ENCODE measurements at regions not wholly inside any gene's neighbourhood (a gene's known extent, or its start where the extent isn't known, plus 50 kb on each side); places are given as distances from the start of the nearest gene placed in this dataset.

DNA sequence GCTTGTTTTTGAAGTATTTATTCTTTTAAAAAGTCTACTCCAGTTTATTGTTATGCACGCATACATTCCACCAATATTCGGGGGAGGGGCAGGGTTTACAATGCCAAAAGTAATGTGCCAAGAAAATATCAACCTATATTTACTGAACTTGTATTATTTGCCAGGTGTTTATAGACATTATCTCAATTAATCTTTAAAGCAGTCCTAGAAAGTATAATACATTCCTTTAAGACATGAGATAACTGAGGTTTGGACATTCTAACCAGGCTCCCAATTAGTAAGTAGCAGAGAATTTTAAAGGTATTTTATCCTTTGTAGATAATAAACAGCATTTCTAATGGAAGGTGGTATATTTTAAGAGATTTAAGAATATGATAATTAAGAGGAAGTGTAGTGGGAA, 124.5 kb upstream of the LRIG3 start:
- DNase-seq (ENCODE audit: low spot score): no peak

- DNase-seq (ENCODE audit: low spot score): no peak
Observed at GRCh38 chr12:59041241-59042121, 121.2 kb upstream of the LRIG3 start.

DNA sequence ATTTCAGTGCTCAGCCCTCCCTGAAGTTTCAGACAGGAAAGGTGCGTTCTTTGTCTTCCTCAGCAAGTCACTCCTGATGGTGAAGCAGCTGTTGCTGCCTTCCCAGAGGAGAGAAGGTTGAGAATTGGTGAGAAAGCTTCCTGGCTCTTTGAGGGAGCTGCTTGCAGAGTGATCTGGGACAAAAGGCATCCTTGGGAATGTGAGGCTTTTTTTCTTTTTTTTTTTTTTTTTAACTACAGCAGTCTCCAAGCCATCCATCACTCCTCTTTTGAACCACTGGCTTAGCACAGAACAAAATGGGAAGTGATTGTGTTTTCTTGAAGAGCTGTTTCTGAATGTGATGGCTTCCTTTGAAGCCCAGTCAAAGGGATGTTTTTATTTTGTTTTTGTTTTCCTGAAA, 120.4 kb upstream of the LRIG3 start:
- DNase-seq (ENCODE audit: low spot score): no peak

DNA sequence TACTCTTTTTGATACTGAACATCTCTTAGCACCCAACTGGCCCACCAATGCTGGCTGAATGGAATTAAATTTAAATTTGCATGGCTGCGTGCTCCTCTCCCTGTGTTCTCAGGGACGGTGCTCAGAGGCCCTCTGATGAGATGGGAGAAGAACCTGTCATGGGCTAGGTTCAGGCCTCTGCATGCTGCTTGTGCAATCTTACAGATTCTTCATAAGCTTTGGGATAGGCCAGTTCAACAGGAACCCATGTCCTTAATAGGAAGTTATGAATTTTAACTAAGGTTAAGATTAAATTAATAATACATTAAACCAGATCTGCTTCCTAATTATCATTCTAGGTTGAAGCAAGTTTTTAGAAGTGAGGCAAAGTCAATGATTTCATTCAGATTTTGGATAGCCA, 119.7 kb upstream of the LRIG3 start:
- DNase-seq (ENCODE audit: low spot score): no peak

- no peak for DNase-seq (ENCODE audit: low spot score)
Observed at GRCh38 chr12:59039005-59039404, 118.7 kb upstream of the LRIG3 start.

DNA sequence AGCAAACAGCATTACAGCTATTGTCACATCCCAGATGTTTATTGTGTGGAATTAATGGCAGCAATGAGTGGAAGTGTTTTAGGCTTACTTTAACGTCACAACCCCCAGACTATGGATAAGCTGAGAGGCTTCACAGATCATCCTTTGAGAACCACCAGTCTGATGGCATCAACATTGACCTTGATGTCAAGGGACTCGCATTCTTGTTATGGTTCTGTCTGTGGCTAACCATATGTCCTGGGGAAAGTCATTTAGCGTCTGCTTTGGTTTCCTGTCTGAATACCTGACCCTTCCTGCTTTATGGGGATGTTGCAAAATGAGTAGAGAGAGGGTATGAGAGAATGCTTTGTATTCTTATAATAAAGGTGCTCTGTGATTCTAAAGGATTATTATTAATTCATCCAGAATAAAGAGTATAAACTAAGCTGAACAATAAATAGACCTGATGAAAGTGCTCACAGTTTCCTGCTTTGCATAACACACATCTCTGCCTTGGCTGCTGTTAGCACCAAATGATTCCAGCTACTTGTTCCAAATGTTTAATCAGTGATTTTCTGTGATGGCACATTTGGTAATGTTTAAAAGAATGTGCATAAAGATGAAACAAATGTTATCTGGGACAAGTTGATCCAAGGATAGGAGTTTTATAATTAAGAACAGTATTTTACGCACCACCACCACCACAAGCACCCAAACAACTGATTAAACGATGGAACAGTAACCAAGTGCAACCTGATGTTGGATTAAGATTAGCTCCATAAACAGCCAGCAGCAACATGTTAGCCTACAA, 116.9 kb upstream of the LRIG3 start:
- no peak for DNase-seq (ENCODE audit: low spot score)

GRCh38 chr12:59036347-59036746, 116.0 kb upstream of the LRIG3 start:
- no peak for DNase-seq (ENCODE audit: low spot score)

GRCh38 chr12:59031313-59031712, 111.0 kb upstream of the LRIG3 start:
- no peak for DNase-seq (ENCODE audit: low spot score)

- DNase-seq (ENCODE audit: low spot score): no peak
Observed at GRCh38 chr12:59030415-59030814, 110.1 kb upstream of the LRIG3 start.

DNA sequence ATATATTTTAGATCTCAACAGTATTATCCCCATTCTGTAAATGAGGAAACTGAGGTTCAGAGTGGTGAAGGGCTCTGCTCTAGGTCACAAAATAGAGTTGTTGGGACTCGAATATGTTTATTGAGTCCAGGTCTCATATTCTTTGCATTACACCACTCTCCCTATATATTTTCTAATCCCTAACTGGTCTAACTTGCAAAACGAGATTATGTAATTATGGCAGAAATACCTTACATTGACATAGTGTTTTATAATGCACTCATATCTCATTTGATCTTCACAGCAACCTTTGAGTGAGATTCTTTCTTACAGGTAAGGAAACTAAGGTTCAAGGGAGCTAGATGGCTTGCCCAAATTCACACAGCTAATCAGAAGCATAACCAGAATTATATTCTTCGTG, 106.9 kb upstream of the LRIG3 start:
- no peak for DNase-seq (ENCODE audit: low spot score)

- DNase-seq (ENCODE audit: low spot score): no peak
Observed at GRCh38 chr12:59023861-59024424, 103.6 kb upstream of the LRIG3 start.

GRCh38 chr12:59020073-59020946, 100.0 kb upstream of the LRIG3 start:
- no peak for DNase-seq (ENCODE audit: low spot score)

DNA sequence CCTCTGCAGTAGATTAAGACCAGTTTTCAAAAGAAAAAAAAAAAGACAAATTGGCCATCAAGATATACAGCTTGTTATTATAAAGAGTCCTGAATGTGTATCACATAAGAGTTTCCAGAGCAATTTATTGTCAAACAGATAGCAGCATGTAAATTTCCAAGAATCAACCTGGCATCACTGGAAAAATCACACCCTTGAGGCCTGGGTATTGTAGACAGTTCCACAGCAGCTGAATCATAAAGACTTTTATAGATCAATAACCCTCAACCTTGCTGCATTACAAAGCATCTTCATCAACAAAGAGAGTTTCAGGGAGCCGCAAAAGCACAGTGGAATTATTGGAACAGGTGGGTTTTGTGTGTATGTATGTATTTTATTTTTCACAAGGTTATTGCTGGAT, 94.6 kb upstream of the LRIG3 start:
- DNase-seq (ENCODE audit: low spot score): no peak

DNA sequence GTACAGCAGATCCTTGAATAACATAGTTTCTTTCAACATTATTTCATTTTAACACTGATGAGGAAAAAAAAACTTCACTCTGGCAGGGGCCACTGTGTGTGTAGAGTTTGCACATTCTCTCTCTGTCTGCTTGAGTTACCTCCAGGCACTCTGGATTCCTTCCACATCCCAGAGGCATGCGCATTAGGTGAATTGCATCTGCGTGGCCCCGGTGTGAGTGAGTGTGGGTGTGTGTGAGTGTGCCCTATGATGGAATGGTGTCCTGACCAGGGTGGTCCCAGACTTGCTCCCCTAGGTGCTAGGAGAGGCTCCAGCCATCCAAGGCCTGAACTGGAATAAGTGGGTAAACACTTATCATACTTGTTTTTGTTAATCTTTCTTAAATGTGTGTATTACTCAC, 90.6 kb upstream of the LRIG3 start:
- DNase-seq (ENCODE audit: low spot score): no peak

DNA sequence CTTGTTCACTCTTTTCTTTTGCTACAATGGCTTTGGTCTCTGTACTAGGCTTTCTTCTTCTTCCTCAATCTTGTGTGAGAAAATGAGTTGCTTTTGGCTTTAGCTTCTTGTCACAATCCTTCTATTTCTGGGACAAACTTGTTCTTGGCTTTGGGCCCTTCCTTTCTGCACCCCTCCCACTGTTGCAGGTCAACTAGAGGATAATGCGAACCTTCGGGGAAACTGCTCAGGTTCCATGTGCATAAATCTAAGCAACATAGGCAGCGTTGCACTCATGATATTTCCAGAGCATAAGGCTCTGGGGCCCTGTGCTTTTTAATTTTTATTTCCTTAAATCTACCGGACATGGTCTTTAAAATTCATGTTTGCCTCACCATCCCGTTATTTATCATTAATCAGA, 89.8 kb upstream of the LRIG3 start:
- DNase-seq (ENCODE audit: low spot score): no peak

GRCh38 chr12:59007620-59008019, 87.3 kb upstream of the LRIG3 start:
- no peak for DNase-seq (ENCODE audit: low spot score)

DNA sequence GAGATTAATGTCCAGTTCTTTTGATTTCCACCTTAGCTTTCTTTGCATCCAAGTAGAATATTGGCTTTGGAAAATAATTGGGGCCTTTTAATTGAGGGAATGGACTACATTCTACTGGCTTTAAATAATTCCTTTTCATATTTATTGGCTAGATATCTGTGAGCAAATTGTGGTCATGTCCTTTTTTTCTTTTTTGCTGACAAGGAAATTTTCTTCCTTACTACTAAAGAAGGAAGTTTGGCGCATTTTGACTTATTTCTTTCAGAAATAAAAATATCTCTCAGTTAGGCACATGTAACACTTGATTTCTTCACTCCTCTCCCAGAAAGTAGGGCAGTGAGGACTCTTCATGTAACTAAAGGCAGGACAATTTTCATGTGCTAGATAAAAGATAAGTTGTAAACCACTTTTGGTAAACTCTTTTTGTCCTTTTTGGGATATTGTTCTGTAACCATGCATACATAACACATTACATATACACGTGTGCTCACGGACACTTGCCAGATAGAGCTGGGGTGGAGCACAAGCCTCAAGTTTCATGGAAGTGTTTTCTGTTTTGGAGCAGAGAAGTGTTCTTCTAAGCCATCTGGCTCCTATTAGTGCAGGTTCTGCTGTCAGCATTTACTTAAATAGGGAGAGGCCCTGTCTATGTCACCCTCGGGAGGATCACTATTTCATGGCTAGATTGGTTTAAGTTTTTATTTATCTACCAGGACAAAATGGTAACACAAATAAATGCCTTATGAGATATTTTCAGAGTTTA, 85.1 kb upstream of the LRIG3 start:
- DNase-seq (ENCODE audit: low spot score): no peak

DNA sequence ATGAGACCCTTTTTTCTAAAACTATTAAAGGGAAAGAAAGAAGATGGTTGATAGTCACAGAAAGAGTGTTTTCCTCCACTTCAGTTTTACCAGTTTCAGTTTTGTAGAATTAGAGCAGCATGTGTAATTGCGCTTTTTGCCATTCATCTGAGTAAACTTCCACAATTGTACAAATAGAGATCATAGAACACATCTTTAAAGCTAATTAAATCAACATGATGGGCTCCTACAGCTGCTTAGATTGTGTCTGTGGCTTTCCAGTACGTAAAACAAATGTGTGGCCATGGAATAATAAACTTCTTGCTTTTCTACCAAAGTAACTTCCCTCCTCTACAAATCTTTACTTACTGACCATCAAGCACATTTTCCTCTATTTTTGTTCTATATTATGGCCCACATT, 84.2 kb upstream of the LRIG3 start:
- DNase-seq (ENCODE audit: low spot score): no peak

DNA sequence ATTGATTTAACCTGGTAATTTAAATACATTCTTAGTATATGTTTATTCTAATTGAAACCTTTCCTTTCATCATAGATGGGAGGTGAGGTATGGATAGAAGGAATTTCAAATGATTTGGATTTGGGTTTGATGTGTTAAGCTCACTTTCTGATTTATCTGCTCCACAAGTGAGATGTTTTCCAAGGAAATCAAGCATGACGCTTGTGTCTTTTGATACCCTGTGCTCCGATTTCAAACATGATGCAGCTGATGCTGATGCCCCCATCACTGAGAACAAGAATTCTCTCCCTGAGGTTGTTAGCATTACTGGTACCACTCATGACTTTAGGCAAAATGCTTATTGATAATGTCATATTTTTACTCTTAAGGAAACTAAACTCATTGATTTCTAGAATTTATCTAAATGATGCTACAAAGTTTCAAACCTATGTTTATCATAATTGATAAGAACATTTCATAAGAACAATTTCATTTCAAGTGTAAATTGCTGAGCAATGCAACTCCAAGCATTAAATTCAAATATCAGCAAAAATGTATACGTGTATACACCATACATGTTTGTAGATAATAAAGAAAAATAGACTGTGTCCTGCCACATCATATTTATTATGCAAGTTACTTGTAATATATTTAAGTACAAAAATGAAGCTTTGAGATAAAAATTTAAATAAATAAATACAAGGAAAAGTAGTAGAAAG, 75.5 kb upstream of the LRIG3 start:
- DNase-seq (ENCODE audit: low spot score): no peak

- DNase-seq (ENCODE audit: low spot score): no peak
Observed at GRCh38 chr12:58988643-58989344, 68.5 kb upstream of the LRIG3 start.
